ENCODE measurements at regions not wholly inside any gene's neighbourhood (a gene's known extent, or its start where the extent isn't known, plus 50 kb on each side); places are given as distances from the start of the nearest gene placed in this dataset.

- TF ChIP-seq POLR2AphosphoS5 (IDR thresholded peaks at IDR 0.05; ENCODE audit: low read depth, low read length) (no peak), REST (IDR thresholded peaks at IDR 0.05; ENCODE audit: insufficient read depth in 1 of 2, low read depth in 2 of 2, low read length in 2 of 2) (no peak), TAF1 (IDR thresholded peaks at IDR 0.05; ENCODE audit: borderline replicate concordance, insufficient read depth, low read length) (no peak)
These were observed 56.4 kb upstream of the STARD13 start for GRCh38 chr13:33341861-33342452.
